Lower lobe of right lung (tissue), 2 donors: ENCODE measurements at regions not wholly inside any gene's neighbourhood (a gene's known extent, or its start where the extent isn't known, plus 50 kb on each side); places are given as distances from the start of the nearest gene placed in this dataset.
A peak's percentile ranks its signal among the peaks of the same experiment; 100 is the strongest.

Experiments used
- ATAC-seq, 2 donors: fragments of 200-7000 bp; cut with Tn5 transposase; one replicate each; pipeline ENCODE4 v1.9.1; 2020 to 2022; ENCODE audit warnings: mild to moderate bottlenecking in 2 of 2, moderate library complexity in 2 of 2
- DNase-seq: peaks from one replicate; pipeline ENCODE4 v3.0.0-alpha.2; 2020
- H3K27ac ChIP-seq: fragments of 200-600 bp; one replicate; pipeline ENCODE4 v1.8.0; 2022
- H3K27me3 ChIP-seq: fragments of 200-600 bp; one replicate; pipeline ENCODE4 v1.8.0; 2022; ENCODE audit warnings: low read depth
- H3K36me3 ChIP-seq: fragments of 200-600 bp; one replicate; pipeline ENCODE4 v1.8.0; 2022; ENCODE audit warnings: mild to moderate bottlenecking
- H3K4me1 ChIP-seq: fragments of 200-600 bp; one replicate; pipeline ENCODE4 v1.8.0; 2022
- H3K4me3 ChIP-seq: fragments of 200-600 bp; one replicate; pipeline ENCODE4 v1.8.0; 2022; ENCODE audit warnings: mild to moderate bottlenecking
- H3K9me3 ChIP-seq: fragments of 200-600 bp; one replicate; pipeline ENCODE4 v1.8.0; 2022
- CTCF ChIP-seq: fragments of 200-600 bp; IDR thresholded peaks from one replicate; pipeline ENCODE4 v1.8.0; 2022; ENCODE audit warnings: antibody characterized with exemption, mild to moderate bottlenecking
- intact Hi-C: fragments of 100-400 bp; cut with DNase I; formaldehyde crosslinking; loops from one replicate; pipeline ENCODE4 v1.11.0; 2022
- donor health status: DM: no; HTN: yes; CAD: no; lungs with severe emphysema.

GRCh38 chr6:163963205-163964120, 548.9 kb downstream of the QKI start:
- no peak overlapping the region for H3K27ac ChIP-seq
- ATAC-seq (no peak), DNase-seq (no peak)
- no peak overlapping the region for H3K4me3 ChIP-seq
- no peaks in the 10 kb centered on the region for H3K36me3 ChIP-seq
- H3K4me1 ChIP-seq: no peaks in the 10 kb centered on the region
- H3K27me3 ChIP-seq: no peaks in the 10 kb centered on the region
- no peak for TF ChIP-seq CTCF
- no peaks in the 10 kb centered on the region for H3K9me3 ChIP-seq
- intact Hi-C loops: no loop called here

GRCh38 chr6:163962627-163963117, 548.2 kb downstream of the QKI start:
- TF ChIP-seq CTCF: no peak
- intact Hi-C loops: no loop called here
- no peak overlapping the region for H3K4me3 ChIP-seq
- no peaks in the 10 kb centered on the region for H3K4me1 ChIP-seq
- ATAC-seq (no peak), DNase-seq (no peak)
- no peaks in the 10 kb centered on the region for H3K27me3 ChIP-seq
- H3K36me3 ChIP-seq: no peaks in the 10 kb centered on the region
- H3K27ac ChIP-seq: no peak overlapping the region
- no peaks in the 10 kb centered on the region for H3K9me3 ChIP-seq

GRCh38 chr6:163960128-163960527, 545.6 kb downstream of the QKI start:
- intact Hi-C loops: no loop called here
- Histone ChIP-seq H3K27me3 (no peaks in the 10 kb centered on the region), H3K4me3 (no peak overlapping the region), H3K4me1 (peaks cover 11% of the 10 kb centered on the region), H3K36me3 (no peaks in the 10 kb centered on the region), H3K27ac (no peak overlapping the region), H3K9me3 (no peaks in the 10 kb centered on the region)
- DNase-seq (no peak), ATAC-seq (no peak)
- TF ChIP-seq CTCF: no peak

- ATAC-seq (no peak), DNase-seq (no peak)
- H3K9me3 ChIP-seq: no peaks in the 10 kb centered on the region
- intact Hi-C loops: loop anchor here (10.0 kb wide), 1 partner anchor 534 kb away; no protein-coding TSS in a partner anchor
- no peak for TF ChIP-seq CTCF
- H3K4me3 ChIP-seq: no peak overlapping the region
- H3K27me3 ChIP-seq: no peaks in the 10 kb centered on the region
- H3K36me3 ChIP-seq: no peaks in the 10 kb centered on the region
- no peak overlapping the region for H3K27ac ChIP-seq
- H3K4me1 ChIP-seq: peaks cover 11% of the 10 kb centered on the region
These were observed 544.1 kb downstream of the QKI start for GRCh38 chr6:163958646-163959045.

- H3K27me3 ChIP-seq: no peaks in the 10 kb centered on the region
- H3K4me1 ChIP-seq: peaks cover 11% of the 10 kb centered on the region
- no peak overlapping the region for H3K27ac ChIP-seq
- ATAC-seq (peak; percentile 91 to 93), DNase-seq (peak; percentile 80)
- H3K9me3 ChIP-seq: no peaks in the 10 kb centered on the region
- no peak overlapping the region for H3K4me3 ChIP-seq
- intact Hi-C loops: loop anchor here (10.0 kb wide), 1 partner anchor 532 kb away; no protein-coding TSS in a partner anchor
- H3K36me3 ChIP-seq: no peaks in the 10 kb centered on the region
- TF ChIP-seq CTCF: peak; percentile 94
These were observed 542.3 kb downstream of the QKI start for GRCh38 chr6:163956571-163957407.
